VCaP (cell line): ENCODE measurements at regions not wholly inside any gene's neighbourhood (a gene's known extent, or its start where the extent isn't known, plus 50 kb on each side); places are given as distances from the start of the nearest gene placed in this dataset.
"Not testable (repeated sequence)": the region's sequence is repeated elsewhere in the genome, so short reads cannot be mapped to it uniquely, and the experiment has no call there.

ENCODE experiments used
- H3K27ac ChIP-seq: fragments of 450-650 bp; 2 replicates; pipeline ENCODE4 v1.5.1; 2017
- CTCF ChIP-seq: fragments of 450-650 bp; conservative IDR thresholded peaks from 2 replicates; pipeline ENCODE4 v1.5.1; 2017; ENCODE audit warnings: mild to moderate bottlenecking, moderate library complexity

GRCh38 chr6:133788556-133788955, 100.4 kb upstream of the TCF21 start:
- no peak overlapping the region for H3K27ac ChIP-seq
- TF ChIP-seq CTCF: no peak

- H3K27ac ChIP-seq: not testable (repeated sequence)
Measured at GRCh38 chr6:133789449-133789848, 99.5 kb upstream of the TCF21 start.

- not testable (repeated sequence) for H3K27ac ChIP-seq
Measured at GRCh38 chr6:133790756-133791155, 98.2 kb upstream of the TCF21 start.

GRCh38 chr6:133795051-133795450, 93.9 kb upstream of the TCF21 start:
- not testable (repeated sequence) for H3K27ac ChIP-seq

- no peak overlapping the region for H3K27ac ChIP-seq
- TF ChIP-seq CTCF: no peak
Measured at GRCh38 chr6:133796235-133796634, 92.7 kb upstream of the TCF21 start.

- no peak for TF ChIP-seq CTCF
Measured at GRCh38 chr6:133799043-133799442, 89.9 kb upstream of the TCF21 start.

GRCh38 chr6:133802861-133803260, 86.1 kb upstream of the TCF21 start:
- no peak for TF ChIP-seq CTCF
- no peak overlapping the region for H3K27ac ChIP-seq

More at GRCh38 chr6:133799043-133799442, 89.9 kb upstream of the TCF21 start:
- no peak overlapping the region for H3K27ac ChIP-seq

- no peak for TF ChIP-seq CTCF
Measured at GRCh38 chr6:133804265-133804664, 84.6 kb upstream of the TCF21 start.

GRCh38 chr6:133805876-133806275, 83.0 kb upstream of the TCF21 start:
- no peak for TF ChIP-seq CTCF
- H3K27ac ChIP-seq: no peak overlapping the region

More at GRCh38 chr6:133804265-133804664, 84.6 kb upstream of the TCF21 start:
- no peak overlapping the region for H3K27ac ChIP-seq
